HG02798 (cell line): ENCODE measurements at regions not wholly inside any gene's neighbourhood (a gene's known extent, or its start where the extent isn't known, plus 50 kb on each side); places are given as distances from the start of the nearest gene placed in this dataset.
"Not testable (repeated sequence)": the region's sequence is repeated elsewhere in the genome, so short reads cannot be mapped to it uniquely, and the experiment has no call there.

ENCODE experiments used
- ATAC-seq: cut with Tn5 transposase; IDR thresholded peaks from one replicate; pipeline ENCODE4 v1.9.1; 2021; ENCODE audit warnings: mild to moderate bottlenecking; ENCODE audit not compliant: unreplicated experiment, poor library complexity

DNA sequence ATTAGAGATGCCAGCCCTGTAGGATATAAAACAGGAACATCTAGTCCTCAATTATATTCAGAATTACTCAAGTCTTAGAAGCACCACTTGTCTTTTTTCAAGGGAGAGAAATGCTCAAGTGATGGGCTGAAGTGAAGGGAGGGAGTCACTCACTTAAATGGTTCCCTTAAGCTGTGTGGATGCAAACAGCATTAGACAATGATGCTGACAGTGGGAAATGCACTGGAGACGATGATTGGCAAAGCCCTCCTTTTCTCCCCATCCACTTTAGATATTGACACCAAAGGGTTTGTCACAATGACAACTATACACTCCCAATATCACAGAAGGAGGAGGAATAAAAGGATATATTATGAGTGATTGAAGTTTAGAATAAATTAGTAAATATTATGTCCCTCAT lies 491.4 kb upstream of the SMIM31 start:
- not testable (repeated sequence) for ATAC-seq

- ATAC-seq = not testable (repeated sequence)
Observed at GRCh38 chr4:164277414-164277813, 476.5 kb upstream of the SMIM31 start.

DNA sequence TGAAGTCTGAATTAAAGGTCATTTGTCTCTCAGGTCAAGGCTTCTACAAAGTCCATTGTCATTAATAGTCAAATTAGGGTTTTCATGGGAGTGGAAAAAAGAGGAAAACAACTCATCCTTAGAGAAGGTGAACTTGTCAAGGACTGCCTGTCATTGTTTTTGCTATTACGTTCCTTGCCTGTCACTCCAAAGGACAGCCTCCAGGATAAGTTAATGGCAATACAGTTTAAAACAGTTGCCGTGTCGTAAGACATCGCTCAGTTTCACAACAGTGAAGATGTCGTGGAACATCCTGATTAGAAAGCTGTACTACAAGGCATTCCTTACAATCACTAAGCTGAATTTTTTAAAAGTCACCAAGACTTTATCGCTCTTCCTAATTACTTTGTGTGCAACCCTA lies 466.8 kb upstream of the SMIM31 start:
- no peak for ATAC-seq

DNA sequence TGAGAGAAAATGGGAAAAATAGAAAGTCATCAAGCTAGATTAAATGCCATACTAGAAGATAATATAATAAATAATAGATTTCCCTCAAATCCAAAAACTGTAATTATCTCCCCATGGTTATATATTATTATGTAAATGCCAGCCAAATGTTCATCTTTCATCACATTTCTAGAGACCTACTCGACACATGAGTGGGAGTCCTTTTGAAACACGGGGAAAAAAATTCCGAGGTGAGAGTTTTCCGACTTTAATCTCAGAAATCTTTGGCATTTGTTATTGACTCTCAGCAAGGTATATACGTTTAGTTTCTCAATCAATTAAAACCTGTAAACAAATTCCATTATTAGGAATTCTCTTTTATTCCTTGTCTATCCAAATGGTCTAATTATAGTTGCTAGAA lies 465.4 kb upstream of the SMIM31 start:
- no peak for ATAC-seq

DNA sequence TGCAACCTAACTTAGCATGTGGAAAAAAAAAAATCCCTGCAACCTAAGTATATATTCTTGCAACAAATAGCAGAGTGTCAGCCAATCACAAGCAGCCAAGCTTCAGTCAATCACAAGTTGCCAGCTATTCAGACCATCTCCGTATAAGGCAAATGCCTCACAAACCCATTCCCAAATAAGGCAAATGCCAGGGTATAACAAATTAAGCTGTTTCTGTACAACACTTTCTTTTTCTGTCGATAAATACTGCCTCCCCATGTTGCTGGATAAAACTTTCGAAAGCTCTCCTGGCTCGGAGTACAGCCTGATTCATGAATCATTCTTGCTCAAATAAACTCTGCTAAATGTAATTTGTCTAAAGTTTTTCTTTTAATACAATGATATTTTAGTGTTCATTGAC lies 460.7 kb upstream of the SMIM31 start:
- ATAC-seq = no peak

GRCh38 chr4:164293743-164294142 lies 460.2 kb upstream of the SMIM31 start:
- no peak for ATAC-seq

- no peak for ATAC-seq
Observed at GRCh38 chr4:164301430-164301829, 452.5 kb upstream of the SMIM31 start.

GRCh38 chr4:164304101-164304639 lies 449.8 kb upstream of the SMIM31 start:
- peak; percentile 79 for ATAC-seq

GRCh38 chr4:164304861-164305260 lies 449.1 kb upstream of the SMIM31 start:
- ATAC-seq = no peak

DNA sequence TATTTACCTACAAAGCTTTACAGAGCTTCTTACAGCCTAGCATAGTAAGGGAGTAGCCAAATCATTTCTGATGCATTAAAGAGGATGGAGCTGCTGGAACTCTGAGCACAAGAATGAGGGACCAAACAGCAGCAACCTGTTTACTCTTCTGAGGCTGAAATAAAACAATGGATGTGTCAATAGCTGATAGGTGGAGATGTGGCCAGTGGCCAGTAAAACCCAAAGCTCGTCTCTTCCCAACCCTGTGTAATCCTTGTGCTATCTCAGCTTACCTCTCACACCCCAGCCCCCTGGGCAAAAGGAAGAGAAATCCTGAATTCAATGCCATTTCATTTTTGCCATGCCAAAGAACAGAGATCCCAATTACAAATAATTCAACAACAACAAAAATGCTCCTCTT lies 446.7 kb upstream of the SMIM31 start:
- no peak for ATAC-seq

- ATAC-seq = no peak
Observed at GRCh38 chr4:164312671-164313070, 441.3 kb upstream of the SMIM31 start.

- ATAC-seq = no peak
Observed at GRCh38 chr4:164313853-164314252, 440.1 kb upstream of the SMIM31 start.

DNA sequence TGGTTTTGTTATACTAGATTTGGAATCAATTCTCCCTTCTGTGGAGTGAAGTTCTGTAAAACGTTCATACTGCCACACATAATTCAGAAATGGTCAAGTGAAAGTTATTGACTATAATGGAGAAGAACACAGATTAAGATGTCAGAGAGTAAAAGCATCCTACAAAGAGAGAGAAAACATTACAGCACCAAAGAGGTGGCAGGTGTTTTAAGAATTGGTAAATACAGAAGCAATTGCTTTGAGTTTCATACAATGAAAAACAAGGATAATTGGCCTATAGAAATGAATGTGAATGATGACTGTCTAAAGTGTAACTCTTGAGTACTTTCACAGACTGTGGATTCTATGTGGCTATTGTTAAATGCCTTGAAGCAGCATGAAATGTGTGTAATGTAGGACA lies 435.6 kb upstream of the SMIM31 start:
- ATAC-seq = no peak

DNA sequence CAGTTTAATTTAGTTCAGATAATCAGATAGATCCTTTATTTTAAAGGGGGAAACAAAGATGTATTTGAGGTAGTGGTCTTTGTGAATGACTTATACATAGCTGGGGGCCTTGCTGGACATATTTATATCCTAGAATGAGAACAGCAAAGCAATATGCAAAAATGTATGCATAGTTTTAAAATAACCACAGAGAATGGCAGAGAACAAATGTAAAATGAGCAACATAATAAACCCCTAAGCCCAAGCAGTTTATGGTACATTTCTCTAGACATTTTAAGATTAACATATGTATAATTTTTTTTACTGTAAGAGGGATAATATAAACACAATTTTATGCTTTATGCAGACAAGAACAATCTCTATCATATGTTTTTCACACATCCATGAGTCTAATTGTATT lies 434.2 kb upstream of the SMIM31 start:
- ATAC-seq = no peak

DNA sequence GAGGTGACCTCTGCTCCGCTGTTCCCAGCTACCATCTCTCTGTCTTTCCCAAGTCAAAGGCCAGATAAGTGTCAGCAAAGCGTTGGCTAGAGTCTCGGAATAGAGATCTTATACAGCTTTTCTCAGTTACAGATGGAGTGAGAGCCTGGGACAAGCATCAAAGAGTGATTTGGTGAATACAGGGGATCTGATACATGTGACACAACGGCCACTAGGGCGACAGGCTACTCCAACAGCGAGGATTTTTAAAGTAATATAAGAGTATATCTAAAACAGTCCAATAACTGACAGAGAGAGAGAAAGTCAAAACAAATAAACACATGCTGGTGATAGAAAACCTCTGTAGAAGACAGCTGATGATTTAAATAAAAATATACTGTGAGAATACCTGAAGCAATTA lies 433.1 kb upstream of the SMIM31 start:
- ATAC-seq = no peak

GRCh38 chr4:164326056-164326455 lies 427.9 kb upstream of the SMIM31 start:
- no peak for ATAC-seq

DNA sequence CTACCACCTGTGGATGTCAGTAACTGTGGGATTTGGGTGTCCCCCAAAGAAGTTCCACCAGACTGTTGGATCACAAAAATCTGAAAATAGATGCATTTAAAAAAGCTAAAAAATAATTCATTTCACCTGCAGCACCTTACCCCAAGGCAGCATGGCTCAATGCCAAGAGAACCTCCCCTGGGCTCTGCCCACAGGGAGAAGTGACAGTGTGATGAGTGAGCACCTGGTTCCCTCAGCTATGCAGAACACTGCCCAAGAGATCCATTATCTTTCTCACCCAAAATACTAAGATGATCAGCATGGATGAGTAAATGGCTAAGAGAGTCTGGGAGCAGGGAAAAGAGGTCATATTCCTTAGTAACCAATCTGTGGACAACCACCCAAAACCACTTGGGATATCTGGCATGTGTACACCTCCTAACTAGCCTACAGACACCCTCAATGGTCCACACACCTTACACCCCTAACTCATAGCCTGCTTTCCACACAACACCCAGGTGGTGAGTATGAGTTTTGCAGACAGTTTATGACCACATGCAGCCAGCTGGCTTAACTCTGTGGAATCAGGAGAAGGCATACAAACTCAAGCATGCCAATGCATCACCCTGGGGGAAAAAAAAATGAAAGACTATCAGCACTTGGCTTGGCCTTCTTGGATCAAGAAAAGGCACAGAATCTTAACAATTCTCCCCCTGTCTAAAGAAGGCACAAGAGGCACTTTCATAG lies 416.5 kb upstream of the SMIM31 start:
- ATAC-seq = no peak

GRCh38 chr4:164343472-164343976 lies 410.4 kb upstream of the SMIM31 start:
- no peak for ATAC-seq

DNA sequence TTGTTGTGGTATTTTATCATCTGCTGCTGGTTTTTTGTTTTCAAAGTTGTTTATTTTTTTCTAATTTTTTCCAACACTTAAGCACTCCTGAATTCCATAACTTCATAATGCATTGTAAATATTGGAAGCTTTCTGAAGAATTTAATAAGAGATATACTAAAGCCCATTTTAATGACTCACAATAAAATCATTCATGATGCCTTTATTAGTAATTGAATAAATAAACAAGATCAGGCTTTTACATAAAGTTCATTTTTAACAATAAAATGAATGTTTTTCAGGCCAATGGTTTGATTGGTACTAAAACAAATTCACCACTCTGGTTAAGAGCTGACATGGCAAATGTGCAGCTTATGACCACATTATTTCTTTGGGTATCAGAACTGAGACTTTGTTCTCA lies 408.2 kb upstream of the SMIM31 start:
- ATAC-seq = no peak

GRCh38 chr4:164350061-164350460 lies 403.9 kb upstream of the SMIM31 start:
- no peak for ATAC-seq

DNA sequence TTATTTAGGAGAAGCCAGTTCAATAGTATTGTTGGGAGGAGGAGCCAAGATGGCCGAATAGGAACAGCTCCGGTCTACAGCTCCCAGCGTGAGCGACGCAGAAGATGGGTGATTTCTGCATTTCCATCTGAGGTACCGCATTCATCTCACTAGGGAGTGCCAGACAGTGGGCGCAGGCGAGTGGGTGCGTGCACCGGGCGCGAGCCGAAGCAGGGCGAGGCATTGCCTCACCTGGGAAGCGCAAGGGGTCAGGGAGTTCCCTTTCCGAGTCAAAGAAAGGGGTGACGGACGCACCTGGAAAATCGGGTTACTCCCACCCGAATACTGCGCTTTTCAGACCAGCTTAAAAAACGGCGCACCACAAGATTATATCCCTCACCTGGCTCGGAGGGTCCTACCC lies 403.2 kb upstream of the SMIM31 start:
- ATAC-seq = not testable (repeated sequence)

- no peak for ATAC-seq
Observed at GRCh38 chr4:164357957-164358356, 396.0 kb upstream of the SMIM31 start.
